ENCODE measurements at regions not wholly inside any gene's neighbourhood (a gene's known extent, or its start where the extent isn't known, plus 50 kb on each side); places are given as distances from the start of the nearest gene placed in this dataset.

DNA sequence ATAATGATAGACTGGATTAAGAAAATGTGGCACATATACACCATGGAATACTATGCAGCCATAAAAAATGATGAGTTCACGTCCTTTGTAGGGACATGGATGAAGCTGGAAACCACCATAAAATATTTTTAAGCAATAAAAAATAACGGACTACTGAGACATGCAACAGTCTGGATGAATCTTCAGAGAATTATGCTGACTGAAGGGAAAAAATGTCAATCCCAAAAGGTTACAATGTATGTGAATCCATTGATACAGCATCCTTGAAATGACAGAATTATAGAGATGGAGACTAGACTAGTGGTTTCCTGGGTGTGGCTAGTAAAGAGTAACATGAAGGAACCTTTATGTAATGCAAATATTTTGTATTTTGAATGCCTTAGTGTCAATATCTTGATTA lies 1808.6 kb upstream of the NUDT12 start:
- Histone ChIP-seq H3K27ac (no peak overlapping the region), H3K36me3 (no peaks in the 10 kb centered on the region), H3K4me1 (ENCODE audit: control insufficient read depth in 1 of 2, insufficient read depth in 1 of 2, low read depth in 1 of 2, low read length in 1 of 2) (no peaks in the 10 kb centered on the region), H3K9me3 (no peaks in the 10 kb centered on the region), H3K4me3 (ENCODE audit: low read depth in 1 of 2, low read length in 1 of 2) (no peak overlapping the region), H3K27me3 (no peaks in the 10 kb centered on the region)
- TF ChIP-seq CTCF (IDR thresholded peaks at IDR 0.05) = no peak

GRCh38 chr5:105350486-105351140 lies 1788.0 kb upstream of the NUDT12 start:
- Histone ChIP-seq H3K4me1 (ENCODE audit: control insufficient read depth in 1 of 2, insufficient read depth in 1 of 2, low read depth in 1 of 2, low read length in 1 of 2) (no peaks in the 10 kb centered on the region), H3K36me3 (no peaks in the 10 kb centered on the region), H3K4me3 (ENCODE audit: low read depth in 1 of 2, low read length in 1 of 2) (no peak overlapping the region), H3K27ac (no peak overlapping the region), H3K9me3 (no peaks in the 10 kb centered on the region), H3K27me3 (no peaks in the 10 kb centered on the region)
- TF ChIP-seq CTCF (IDR thresholded peaks at IDR 0.05) = no peak

DNA sequence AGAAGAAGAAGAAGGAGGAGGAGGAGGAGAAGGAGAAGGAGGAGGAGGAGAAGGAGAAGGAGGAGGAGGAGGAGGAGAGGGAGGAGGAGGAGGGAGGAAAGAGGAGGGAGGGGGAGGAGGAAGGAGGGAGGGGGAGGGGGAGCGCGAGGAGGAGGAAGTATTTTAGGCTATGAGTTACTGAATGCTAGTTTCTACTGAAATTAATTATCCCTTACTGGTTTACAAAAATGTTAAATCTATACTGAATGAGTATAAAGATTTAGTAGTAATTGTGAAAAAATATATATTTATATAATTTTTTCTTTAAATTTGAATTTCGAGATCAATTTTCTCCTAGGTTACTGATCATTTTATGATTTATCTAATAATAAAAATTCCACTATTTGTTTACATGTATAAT lies 1769.0 kb upstream of the NUDT12 start:
- H3K27me3 ChIP-seq = no peaks in the 10 kb centered on the region
- no peak for TF ChIP-seq CTCF (IDR thresholded peaks at IDR 0.05)
- no peak overlapping the region for H3K4me3 ChIP-seq (ENCODE audit: low read depth in 1 of 2, low read length in 1 of 2)
- H3K9me3 ChIP-seq = no peaks in the 10 kb centered on the region
- H3K36me3 ChIP-seq = no peaks in the 10 kb centered on the region
- H3K4me1 ChIP-seq (ENCODE audit: control insufficient read depth in 1 of 2, insufficient read depth in 1 of 2, low read depth in 1 of 2, low read length in 1 of 2) = no peaks in the 10 kb centered on the region
- no peak overlapping the region for H3K27ac ChIP-seq

DNA sequence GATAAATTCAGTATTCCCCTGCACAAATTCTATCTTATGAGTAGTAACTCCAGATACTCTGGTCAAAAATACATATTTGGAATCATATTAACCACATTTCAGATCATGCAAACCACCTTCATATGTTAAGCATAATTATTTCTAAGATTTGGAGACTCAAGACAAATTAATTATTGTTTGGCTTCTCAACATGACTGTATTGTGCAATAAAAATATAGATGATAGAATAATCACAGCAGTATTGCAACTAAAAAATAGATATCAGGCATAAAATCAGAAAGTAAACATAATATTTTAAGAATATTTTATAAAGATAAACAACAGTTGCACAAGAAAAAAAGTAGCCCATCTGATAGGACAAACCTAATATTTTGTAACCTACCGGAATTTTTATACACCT lies 1767.6 kb upstream of the NUDT12 start:
- no peak overlapping the region for H3K4me3 ChIP-seq (ENCODE audit: low read depth in 1 of 2, low read length in 1 of 2)
- no peaks in the 10 kb centered on the region for H3K9me3 ChIP-seq
- H3K36me3 ChIP-seq = no peaks in the 10 kb centered on the region
- no peak for TF ChIP-seq CTCF (IDR thresholded peaks at IDR 0.05)
- H3K4me1 ChIP-seq (ENCODE audit: control insufficient read depth in 1 of 2, insufficient read depth in 1 of 2, low read depth in 1 of 2, low read length in 1 of 2) = no peaks in the 10 kb centered on the region
- no peaks in the 10 kb centered on the region for H3K27me3 ChIP-seq
- no peak overlapping the region for H3K27ac ChIP-seq

DNA sequence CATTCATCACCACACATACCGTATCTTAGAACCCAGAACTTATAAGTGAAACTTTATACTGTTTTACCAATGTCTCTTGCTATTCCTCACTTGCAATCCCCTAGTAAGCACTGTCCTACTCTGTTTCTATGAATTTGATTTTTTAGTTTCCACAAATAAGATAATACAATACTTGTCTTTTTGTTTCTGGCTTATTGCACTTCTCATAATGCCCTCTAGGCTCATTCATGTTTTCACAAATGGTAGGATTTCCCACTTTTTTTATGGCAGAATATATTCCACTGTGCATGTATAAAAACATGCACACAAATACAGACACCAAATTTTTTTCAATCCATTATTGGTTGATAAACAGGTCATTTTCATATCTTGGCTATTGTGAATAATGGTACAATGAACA lies 1742.3 kb upstream of the NUDT12 start:
- TF ChIP-seq CTCF (IDR thresholded peaks at IDR 0.05) = no peak
- Histone ChIP-seq H3K36me3 (no peaks in the 10 kb centered on the region), H3K4me1 (ENCODE audit: control insufficient read depth in 1 of 2, insufficient read depth in 1 of 2, low read depth in 1 of 2, low read length in 1 of 2) (no peaks in the 10 kb centered on the region), H3K9me3 (no peaks in the 10 kb centered on the region), H3K4me3 (ENCODE audit: low read depth in 1 of 2, low read length in 1 of 2) (no peak overlapping the region), H3K27ac (no peak overlapping the region), H3K27me3 (no peaks in the 10 kb centered on the region)

GRCh38 chr5:105288946-105289345 lies 1726.4 kb upstream of the NUDT12 start:
- Histone ChIP-seq H3K27me3 (no peaks in the 10 kb centered on the region), H3K36me3 (no peaks in the 10 kb centered on the region), H3K27ac (no peak overlapping the region), H3K4me1 (ENCODE audit: control insufficient read depth in 1 of 2, insufficient read depth in 1 of 2, low read depth in 1 of 2, low read length in 1 of 2) (no peaks in the 10 kb centered on the region), H3K9me3 (no peaks in the 10 kb centered on the region), H3K4me3 (ENCODE audit: low read depth in 1 of 2, low read length in 1 of 2) (no peak overlapping the region)
- TF ChIP-seq CTCF (IDR thresholded peaks at IDR 0.05) = no peak

Data from neutrophil (primary cell).